Limb (tissue), 2 donors: ENCODE measurements at regions not wholly inside any gene's neighbourhood (a gene's known extent, or its start where the extent isn't known, plus 50 kb on each side); places are given as distances from the start of the nearest gene placed in this dataset.

Source experiments
- DNase-seq, 2 donors: peaks; one replicate each; pipeline ENCODE4 v3.0.0-alpha.2; 2016; ENCODE audit errors: extremely low spot score in 2 of 2

- DNase-seq, result no peak
These were observed 139.4 kb upstream of the CNTN1 start for GRCh38 chr12:40552868-40553267.

- no peak for DNase-seq
These were observed 134.3 kb upstream of the CNTN1 start for GRCh38 chr12:40557980-40558379.

GRCh38 chr12:40559865-40560264 lies 132.4 kb upstream of the CNTN1 start:
- no peak for DNase-seq

DNA sequence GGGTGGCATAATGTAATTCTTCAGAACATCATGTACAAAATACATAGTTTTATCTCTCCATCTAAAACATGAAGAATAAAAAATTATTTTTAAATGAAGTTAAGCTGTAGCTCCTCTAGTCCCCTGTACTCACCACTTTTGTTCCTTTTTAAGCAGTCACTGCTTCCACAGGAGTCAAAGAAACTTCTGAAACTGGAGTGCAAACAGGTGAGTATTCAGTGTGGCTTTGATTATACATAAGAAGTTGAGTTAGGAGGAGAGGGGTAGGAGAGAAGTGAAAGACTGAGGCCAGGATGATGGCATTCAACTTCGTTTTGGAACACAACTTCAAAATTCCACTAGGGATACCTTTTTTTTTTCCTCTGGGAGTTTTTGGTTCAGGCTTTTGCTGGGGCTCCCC lies 131.4 kb upstream of the CNTN1 start:
- no peak for DNase-seq

DNA sequence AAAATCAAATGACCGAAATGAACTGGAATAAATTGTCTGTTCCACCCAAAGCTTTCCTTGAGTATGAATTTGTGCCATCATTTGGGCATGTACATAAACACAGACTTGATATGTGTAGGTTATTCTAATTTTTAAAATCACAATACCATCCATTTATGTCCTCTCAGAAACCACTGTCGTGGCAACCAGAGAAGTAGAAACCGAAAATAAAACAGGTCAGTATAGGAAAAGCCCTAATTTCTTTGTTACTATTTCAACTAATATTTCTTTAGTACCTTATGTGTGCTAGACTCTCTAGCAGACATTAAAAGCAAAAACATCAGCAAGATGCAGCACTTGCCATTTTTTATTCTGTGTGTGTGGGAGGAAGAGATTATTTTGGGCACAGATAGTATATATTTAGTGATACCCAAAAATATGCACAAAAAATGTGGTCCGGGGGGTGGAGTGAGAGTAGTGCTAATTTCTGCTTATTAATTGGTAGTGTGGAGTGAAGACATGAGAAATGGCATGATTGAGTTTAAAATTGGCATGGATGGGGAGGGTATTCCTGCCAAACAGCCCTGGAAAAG lies 130.8 kb upstream of the CNTN1 start:
- no peak for DNase-seq

DNA sequence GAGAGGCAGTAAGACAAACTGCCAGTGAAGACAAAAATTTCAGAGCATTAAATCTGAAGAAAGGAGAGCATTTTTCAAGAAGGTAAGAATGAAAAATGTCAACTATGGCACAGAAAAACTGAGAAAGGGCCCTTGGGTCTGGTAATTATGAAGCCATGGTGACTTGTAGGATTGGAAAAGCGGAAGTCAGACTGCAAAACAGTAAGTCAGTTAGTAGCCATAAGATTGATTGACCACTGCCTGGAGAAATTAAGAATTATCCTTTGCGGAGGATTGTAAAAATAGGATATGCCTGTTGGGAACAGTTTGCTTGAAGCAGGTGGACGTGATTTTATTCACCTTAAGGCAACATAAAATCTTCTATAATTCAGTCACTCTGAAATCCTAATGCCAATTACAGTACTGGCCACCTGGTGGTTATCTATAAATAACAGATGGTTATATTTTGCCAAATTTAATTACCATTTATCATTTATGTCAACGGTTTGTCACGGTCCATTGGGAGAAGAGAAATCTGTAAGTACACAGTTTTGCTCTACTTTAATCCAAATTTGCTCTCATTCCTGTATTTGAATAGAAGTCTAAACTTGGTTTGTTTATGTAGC lies 127.1 kb upstream of the CNTN1 start:
- DNase-seq, result no peak

GRCh38 chr12:40566271-40566670 lies 126.0 kb upstream of the CNTN1 start:
- DNase-seq, result no peak

GRCh38 chr12:40569626-40570179 lies 122.5 kb upstream of the CNTN1 start:
- no peak for DNase-seq

GRCh38 chr12:40573024-40573423 lies 119.2 kb upstream of the CNTN1 start:
- DNase-seq, result no peak

DNA sequence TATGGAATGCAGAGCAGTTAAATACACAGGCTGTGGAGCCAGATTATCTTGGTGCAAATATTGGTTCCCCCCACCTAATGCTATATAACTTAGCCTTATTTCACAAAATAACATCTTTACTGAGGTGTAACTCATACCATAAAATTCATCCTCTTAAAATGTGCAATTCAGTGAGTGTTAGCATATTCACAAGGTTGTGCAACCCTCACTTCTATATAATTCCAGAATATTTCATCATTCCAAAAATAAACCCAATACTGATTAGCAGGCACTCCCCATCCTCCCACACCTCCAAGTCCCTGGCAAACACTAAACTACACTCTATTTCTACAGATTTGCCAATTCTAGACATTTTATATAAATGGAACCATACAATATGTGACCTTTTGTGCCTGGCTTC lies 116.3 kb upstream of the CNTN1 start:
- DNase-seq, result no peak

- DNase-seq, result no peak
These were observed 114.4 kb upstream of the CNTN1 start for GRCh38 chr12:40577834-40578233.

GRCh38 chr12:40579687-40580086 lies 112.6 kb upstream of the CNTN1 start:
- DNase-seq, result no peak

DNA sequence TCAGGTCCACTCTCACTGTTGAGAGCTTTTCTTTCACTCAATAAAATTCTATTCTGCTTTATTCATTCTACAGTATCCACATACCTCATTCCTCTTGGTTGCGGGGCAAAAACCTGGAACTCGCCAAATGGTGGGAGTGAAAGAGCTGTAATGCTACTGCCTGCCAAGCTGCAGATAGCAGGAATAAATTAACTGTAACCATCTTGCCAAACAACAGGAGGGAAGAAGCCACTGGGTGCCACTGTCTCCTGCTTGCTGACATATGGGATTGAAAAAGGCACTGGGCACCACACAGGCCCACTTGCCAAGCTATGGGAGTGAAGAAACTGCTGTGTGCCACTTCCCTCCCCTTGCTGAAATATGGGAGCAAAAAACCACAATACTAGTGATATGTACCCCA lies 111.9 kb upstream of the CNTN1 start:
- DNase-seq, result no peak

DNA sequence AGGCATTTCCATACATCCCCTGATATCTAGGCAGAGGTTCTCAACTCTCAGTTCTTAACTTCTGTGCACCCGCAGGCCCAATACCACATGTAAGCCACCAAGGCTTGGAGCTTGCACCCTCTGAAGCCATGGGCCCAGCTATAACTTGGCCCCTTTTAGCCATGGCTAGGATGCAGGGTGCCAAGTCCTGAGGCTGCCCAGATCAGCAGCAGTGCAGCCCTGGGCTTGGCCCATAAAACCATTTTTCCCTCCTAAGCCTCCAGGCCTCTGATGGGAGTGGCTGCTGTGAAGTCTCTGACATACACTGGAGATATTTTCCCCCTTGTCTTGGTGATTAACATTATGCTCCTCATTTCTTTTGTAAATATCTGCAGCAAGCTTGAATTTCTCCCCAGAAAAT lies 110.3 kb upstream of the CNTN1 start:
- no peak for DNase-seq

DNA sequence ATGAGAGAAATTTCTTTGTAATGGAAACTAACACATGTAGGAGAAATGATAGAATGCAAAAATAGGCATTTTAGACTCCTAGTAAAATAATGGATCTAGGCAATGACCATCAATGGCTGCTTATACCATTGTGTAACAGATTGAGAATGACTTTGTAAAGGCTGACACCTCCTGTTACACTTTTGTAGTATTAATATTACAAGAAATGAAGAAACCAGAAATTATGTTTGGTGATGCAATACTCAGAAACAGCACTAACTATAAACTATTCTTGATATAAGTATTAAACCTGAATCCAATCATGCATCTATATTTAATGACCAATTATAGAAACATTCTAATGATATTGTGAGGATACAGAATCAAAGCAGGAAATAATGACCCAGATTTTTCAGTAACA lies 108.5 kb upstream of the CNTN1 start:
- no peak for DNase-seq

GRCh38 chr12:40584763-40585162 lies 107.5 kb upstream of the CNTN1 start:
- DNase-seq, result no peak

- DNase-seq, result no peak
These were observed 105.4 kb upstream of the CNTN1 start for GRCh38 chr12:40586823-40587222.

DNA sequence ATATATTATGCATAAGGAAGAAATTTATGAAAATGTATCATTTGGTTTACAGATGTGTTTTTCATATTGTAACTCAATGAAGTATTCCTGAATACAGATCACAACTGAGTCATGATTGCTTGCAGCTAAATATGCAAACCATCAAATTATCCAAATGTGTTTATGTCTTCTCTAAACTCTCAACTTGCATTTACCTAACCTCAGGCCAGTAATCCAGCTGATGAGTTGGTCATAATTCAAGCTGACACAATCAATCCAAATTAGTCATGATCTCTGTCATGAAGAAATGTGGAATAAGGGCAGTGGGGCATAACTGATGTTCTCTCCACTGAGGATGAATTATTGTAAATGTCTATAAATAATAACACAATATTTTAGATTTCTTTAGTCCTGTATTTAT lies 104.8 kb upstream of the CNTN1 start:
- DNase-seq, result no peak

- no peak for DNase-seq
These were observed 104.3 kb upstream of the CNTN1 start for GRCh38 chr12:40587970-40588369.

- DNase-seq, result no peak
These were observed 95.1 kb upstream of the CNTN1 start for GRCh38 chr12:40597133-40597532.

DNA sequence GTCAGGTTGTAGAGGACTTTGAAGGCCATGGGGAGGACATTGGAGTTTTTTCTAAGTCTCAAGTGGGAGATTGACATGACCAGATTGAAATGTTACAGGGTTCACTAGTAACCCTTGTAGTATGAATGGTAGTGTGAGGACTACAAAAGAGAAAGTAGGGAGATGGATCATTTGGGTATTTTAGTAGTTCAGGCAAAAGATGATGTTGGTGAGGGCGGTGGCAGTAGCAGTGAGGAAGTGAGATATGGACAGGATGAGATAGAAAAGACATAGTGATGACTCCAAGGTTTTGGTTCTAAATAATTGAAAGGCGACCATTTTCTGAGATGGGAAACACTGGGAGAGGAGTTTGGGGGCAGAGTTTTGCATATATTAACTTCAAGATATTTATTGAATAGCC lies 94.2 kb upstream of the CNTN1 start:
- no peak for DNase-seq

GRCh38 chr12:40602562-40602961 lies 89.7 kb upstream of the CNTN1 start:
- no peak for DNase-seq

DNA sequence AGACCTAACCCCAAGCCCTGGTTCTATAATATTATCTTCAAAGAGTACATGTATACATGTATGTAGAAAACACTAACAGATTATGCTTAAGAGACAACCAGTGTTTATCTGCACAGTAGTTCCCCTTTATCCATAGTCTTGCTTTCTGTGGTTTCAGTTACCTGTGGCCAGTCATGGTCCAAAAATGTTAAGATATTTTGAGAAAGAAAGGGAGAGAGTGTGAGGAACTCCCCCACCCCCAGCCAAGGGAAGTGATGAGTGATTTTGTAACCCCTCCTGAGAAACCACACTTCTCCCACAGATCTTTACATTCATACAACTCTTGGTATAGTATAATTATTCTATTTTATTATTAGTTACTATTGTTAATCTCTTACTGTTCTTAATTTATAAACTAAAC lies 77.3 kb upstream of the CNTN1 start:
- DNase-seq, result no peak

DNA sequence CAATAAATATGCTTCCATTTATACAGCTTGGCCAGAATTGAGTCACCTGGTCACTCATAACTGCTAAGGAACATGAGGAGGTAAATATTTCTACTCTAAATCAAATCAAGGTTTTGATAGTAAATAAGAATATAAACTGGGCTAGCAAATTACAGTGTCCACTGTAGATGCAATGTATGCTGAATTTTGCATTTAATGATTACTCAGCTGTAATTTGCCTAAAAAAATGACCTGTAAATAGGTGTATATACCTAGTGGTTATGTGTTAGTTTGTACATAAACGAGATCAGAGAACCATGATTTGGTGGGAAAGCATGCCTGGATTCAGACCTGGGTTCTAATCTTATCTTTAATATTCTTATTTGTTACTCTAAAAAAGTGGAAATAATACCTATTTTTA lies 76.6 kb upstream of the CNTN1 start:
- DNase-seq, result no peak
